Subcutaneous abdominal adipose tissue (tissue), 5 donors: ENCODE measurements at regions not wholly inside any gene's neighbourhood (a gene's known extent, or its start where the extent isn't known, plus 50 kb on each side); places are given as distances from the start of the nearest gene placed in this dataset.
"Not testable (repeated sequence)": the region's sequence is repeated elsewhere in the genome, so short reads cannot be mapped to it uniquely, and the experiment has no call there.

Experiments
- H3K27ac ChIP-seq: one replicate; pipeline ENCODE4 v1.7.0; 2013; ENCODE audit warnings: low read depth, mild to moderate bottlenecking, inconsistent platforms, low read length, moderate library complexity
- H3K27me3 ChIP-seq, 5 donors: one replicate each; pipeline ENCODE4 v1.7.0; 2013; ENCODE audit warnings: low read length in 5 of 5, inconsistent platforms in 1 of 5; ENCODE audit not compliant: control insufficient read depth in 5 of 5, insufficient read depth in 4 of 5
- H3K36me3 ChIP-seq, 5 donors: one replicate each; pipeline ENCODE4 v1.7.0; 2013; ENCODE audit warnings: low read length in 5 of 5; ENCODE audit not compliant: control insufficient read depth in 5 of 5, insufficient read depth in 5 of 5
- H3K4me1 ChIP-seq, 5 donors: one replicate each; pipeline ENCODE4 v1.7.0; 2013; ENCODE audit warnings: low read length in 5 of 5, mild to moderate bottlenecking in 3 of 5, moderate library complexity in 1 of 5; ENCODE audit not compliant: control insufficient read depth in 5 of 5, insufficient read depth in 5 of 5
- H3K4me3 ChIP-seq, 5 donors: one replicate each; pipeline ENCODE4 v1.7.0; 2013; ENCODE audit warnings: low read length in 5 of 5, low read depth in 1 of 5
- H3K9ac ChIP-seq, 5 donors: one replicate each; pipeline ENCODE4 v1.7.0; 2013; ENCODE audit warnings: low read length in 5 of 5, mild to moderate bottlenecking in 4 of 5, moderate library complexity in 3 of 5
- H3K9me3 ChIP-seq, 5 donors: one replicate each; pipeline ENCODE4 v1.7.0; 2013; ENCODE audit warnings: low read length in 5 of 5; ENCODE audit not compliant: control insufficient read depth in 5 of 5
- donor health status: healthy.
- donor health status: healthy.
- donor health status: healthy.
- donor health status: healthy.
- donor health status: healthy.

- Histone ChIP-seq H3K4me1 (no peaks in the 10 kb centered on the region), H3K4me3 (no peak overlapping the region), H3K27me3 (peaks cover 0 to 5% (median 0%) of the 10 kb centered on the region in 5 donors), H3K9me3 (no peaks in the 10 kb centered on the region), H3K36me3 (no peaks in the 10 kb centered on the region), H3K9ac (no peak overlapping the region), H3K27ac (no peak overlapping the region)
Observed at GRCh38 chr2:230593765-230594164, 118.9 kb upstream of the CAB39 start.

- H3K9ac ChIP-seq: no peak overlapping the region
- H3K27me3 ChIP-seq: peaks cover 0 to 5% (median 0%) of the 10 kb centered on the region in 5 donors
- no peaks in the 10 kb centered on the region for H3K4me1 ChIP-seq
- no peaks in the 10 kb centered on the region for H3K9me3 ChIP-seq
- no peaks in the 10 kb centered on the region for H3K36me3 ChIP-seq
- no peak overlapping the region for H3K4me3 ChIP-seq
- H3K27ac ChIP-seq: no peak overlapping the region
Observed at GRCh38 chr2:230594286-230594840, 118.3 kb upstream of the CAB39 start.

GRCh38 chr2:230599853-230600252 lies 112.8 kb upstream of the CAB39 start:
- H3K9me3 ChIP-seq: no peaks in the 10 kb centered on the region
- H3K4me1 ChIP-seq: peaks cover 0 to 9% (median 0%) of the 10 kb centered on the region in 5 donors
- no peak overlapping the region for H3K27ac ChIP-seq
- H3K36me3 ChIP-seq: no peaks in the 10 kb centered on the region
- no peak overlapping the region for H3K9ac ChIP-seq
- peaks cover 0 to 2% (median 0%) of the 10 kb centered on the region in 5 donors for H3K27me3 ChIP-seq
- no peak overlapping the region for H3K4me3 ChIP-seq

- no peak overlapping the region for H3K9ac ChIP-seq
- peaks cover 0 to 2% (median 0%) of the 10 kb centered on the region in 5 donors for H3K27me3 ChIP-seq
- no peak overlapping the region for H3K4me3 ChIP-seq
- H3K9me3 ChIP-seq: no peaks in the 10 kb centered on the region
- no peak overlapping the region for H3K27ac ChIP-seq
- peaks cover 0 to 9% (median 0%) of the 10 kb centered on the region in 5 donors for H3K4me1 ChIP-seq
- H3K36me3 ChIP-seq: no peaks in the 10 kb centered on the region
Observed at GRCh38 chr2:230600285-230600684, 112.4 kb upstream of the CAB39 start.

- no peak overlapping the region for H3K9ac ChIP-seq
- H3K27ac ChIP-seq: no peak overlapping the region
- no peak overlapping the region for H3K4me3 ChIP-seq
- no peaks in the 10 kb centered on the region for H3K36me3 ChIP-seq
- no peaks in the 10 kb centered on the region for H3K9me3 ChIP-seq
- H3K27me3 ChIP-seq: peaks cover 0 to 2% (median 0%) of the 10 kb centered on the region in 5 donors
- H3K4me1 ChIP-seq: peaks cover 0 to 9% (median 0%) of the 10 kb centered on the region in 5 donors
Observed at GRCh38 chr2:230600881-230601280, 111.8 kb upstream of the CAB39 start.

GRCh38 chr2:230601510-230601909 lies 111.1 kb upstream of the CAB39 start:
- Histone ChIP-seq H3K4me1 (peaks cover 0 to 9% (median 0%) of the 10 kb centered on the region in 5 donors), H3K27ac (no peak overlapping the region), H3K36me3 (no peaks in the 10 kb centered on the region), H3K9me3 (no peaks in the 10 kb centered on the region), H3K27me3 (peaks cover 0 to 2% (median 0%) of the 10 kb centered on the region in 5 donors), H3K4me3 (no peak overlapping the region), H3K9ac (no peak overlapping the region)

GRCh38 chr2:230602562-230603230 lies 109.9 kb upstream of the CAB39 start:
- H3K36me3 ChIP-seq: no peaks in the 10 kb centered on the region
- H3K27me3 ChIP-seq: peaks cover 0 to 2% (median 0%) of the 10 kb centered on the region in 5 donors
- H3K27ac ChIP-seq: no peak overlapping the region
- no peak overlapping the region for H3K4me3 ChIP-seq
- no peaks in the 10 kb centered on the region for H3K9me3 ChIP-seq
- H3K4me1 ChIP-seq: peaks cover 0 to 9% (median 0%) of the 10 kb centered on the region in 5 donors
- H3K9ac ChIP-seq: no peak overlapping the region

GRCh38 chr2:230603317-230603716 lies 109.3 kb upstream of the CAB39 start:
- H3K27ac ChIP-seq, H3K36me3 ChIP-seq, H3K9ac ChIP-seq, H3K9me3 ChIP-seq, H3K27me3 ChIP-seq, H3K4me1 ChIP-seq, H3K4me3 ChIP-seq: not testable (repeated sequence)

- H3K36me3 ChIP-seq, H3K27ac ChIP-seq, H3K9ac ChIP-seq, H3K4me3 ChIP-seq, H3K4me1 ChIP-seq, H3K9me3 ChIP-seq, H3K27me3 ChIP-seq: not testable (repeated sequence)
Observed at GRCh38 chr2:230604158-230604557, 108.5 kb upstream of the CAB39 start.

GRCh38 chr2:230614040-230614439 lies 98.6 kb upstream of the CAB39 start:
- Histone ChIP-seq H3K9me3 (no peaks in the 10 kb centered on the region), H3K27ac (no peak overlapping the region), H3K4me3 (no peak overlapping the region), H3K36me3 (no peaks in the 10 kb centered on the region), H3K4me1 (peaks cover 0 to 4% (median 3%) of the 10 kb centered on the region in 5 donors), H3K9ac (no peak overlapping the region), H3K27me3 (no peaks in the 10 kb centered on the region)
